ENCODE measurements at regions not wholly inside any gene's neighbourhood (a gene's known extent, or its start where the extent isn't known, plus 50 kb on each side); places are given as distances from the start of the nearest gene placed in this dataset.

DNA sequence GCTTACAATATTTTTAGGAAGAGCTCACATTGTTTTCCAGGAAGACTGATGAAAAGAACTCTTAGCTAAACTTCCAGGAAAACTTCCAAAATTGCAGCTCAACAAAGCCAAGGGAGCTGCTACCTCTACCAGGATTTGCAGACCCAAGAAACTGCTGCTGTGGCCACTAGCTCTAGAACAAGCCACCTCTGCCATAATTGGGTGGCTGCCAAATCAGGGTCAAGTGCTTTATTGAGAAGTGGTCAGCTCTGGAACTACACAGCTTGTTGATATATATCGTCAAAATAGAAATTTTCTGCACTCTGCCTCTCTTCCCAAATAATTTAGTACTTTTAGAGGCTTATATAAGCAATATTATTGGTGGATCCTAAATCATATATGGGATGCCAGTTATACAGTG is 371.8 kb upstream of the CHORDC1 start:
- Histone ChIP-seq H3K27ac (ENCODE audit: insufficient read depth, low read length) (no peak overlapping the region), H2BK15ac (ENCODE audit: low read depth, low read length) (no peak overlapping the region), H3K18ac (ENCODE audit: low read depth, low read length) (no peak overlapping the region), H3K4me1 (ENCODE audit: control insufficient read depth, insufficient read depth, low read length) (no peaks in the 10 kb centered on the region), H4K8ac (ENCODE audit: low read depth in 2 of 2, low read length in 2 of 2) (no peak overlapping the region), H3K36me3 (ENCODE audit: control insufficient read depth, insufficient read depth, low read length) (no peaks in the 10 kb centered on the region), H3K4me2 (ENCODE audit: low read depth, low read length) (no peak overlapping the region), H3K56ac (ENCODE audit: extremely low read depth, insufficient read depth, low read length) (no peak overlapping the region), H2AK5ac (ENCODE audit: low read depth, low read length) (no peak overlapping the region), H2BK20ac (ENCODE audit: low read depth, low read length) (no peak overlapping the region), H2BK5ac (ENCODE audit: low read depth, low read length, poor library complexity, severe bottlenecking) (no peak overlapping the region), H3K27me3 (ENCODE audit: control insufficient read depth, insufficient read depth, low read length) (no peaks in the 10 kb centered on the region), H3K4me3 (ENCODE audit: insufficient read depth, low read depth, low read length) (no peak overlapping the region), H3K23ac (ENCODE audit: low read depth, low read length) (no peak overlapping the region), H3K9ac (ENCODE audit: low read depth, low read length) (no peak overlapping the region), H3K79me1 (ENCODE audit: low read depth in 1 of 2, low read length in 2 of 2) (no peaks in the 10 kb centered on the region), H3K9me3 (ENCODE audit: control insufficient read depth, insufficient read depth, low read length) (peaks cover 2% of the 10 kb centered on the region), H2AK9ac (replicated peaks; ENCODE audit: low read depth, low read length, poor library complexity) (no peak overlapping the region), H4K91ac (ENCODE audit: insufficient read depth, low read depth, low read length) (no peak overlapping the region), H4K5ac (ENCODE audit: low read depth, low read length) (no peak overlapping the region), H3K9me1 (ENCODE audit: insufficient read depth, low read length) (no peaks in the 10 kb centered on the region), H2BK120ac (ENCODE audit: low read depth, low read length) (no peak overlapping the region), H3K14ac (replicated peaks; ENCODE audit: low read depth, low read length) (no peak overlapping the region), H3K4ac (ENCODE audit: low read depth, low read length) (no peak overlapping the region), H4K20me1 (ENCODE audit: insufficient read depth, low read length) (no peaks in the 10 kb centered on the region), H2AFZ (replicated peaks; ENCODE audit: low read length, poor library complexity) (no peak overlapping the region)
- intact Hi-C loops (cut with micrococcal nuclease) (no loop called here), dilution Hi-C loops (cut with HindIII; ENCODE audit: low sequenced_read_pairs, unreplicated experiment) (no loop called here), in situ Hi-C loops (cut with MboI; ENCODE audit: low sequenced_read_pairs) (no loop called here)
- no peak for DNase-seq
- CTCF ChIA-PET = interaction anchor here (0.6 to 1.0 kb wide), 2 partner anchors 29 to 635 kb away, joined by 3 read pairs; no protein-coding TSS in a partner anchor
- no CpG with 5 or more reads among the region's 1 CpG for WGBS, 2 experiments (ENCODE audit: extremely low coverage in 2 of 2, insufficient read length in 1 of 2)
- no TSS peak for BruUV-seq (replicated peaks)
- TF ChIP-seq POLR2A (IDR thresholded peaks at IDR 0.05; ENCODE audit: low read depth, low read length) (no peak), MXI1 (IDR thresholded peaks at IDR 0.05; ENCODE audit: borderline replicate concordance, low read depth, low read length) (no peak), SMC3 (IDR thresholded peaks at IDR 0.05; ENCODE audit: low read depth, low read length) (no peak), RFX5 (IDR thresholded peaks at IDR 0.05; ENCODE audit: low read depth, low read length) (no peak), BHLHE40 (IDR thresholded peaks at IDR 0.05; ENCODE audit: low read depth, low read length) (no peak), FOS (IDR thresholded peaks at IDR 0.05; ENCODE audit: low read depth, low read length) (no peak), RAD21 (IDR thresholded peaks at IDR 0.05; ENCODE audit: low read length) (no peak), CHD1 (IDR thresholded peaks at IDR 0.05; ENCODE audit: low read depth, low read length) (no peak), NFE2L2 (IDR thresholded peaks at IDR 0.05; ENCODE audit: low read depth, low read length) (no peak), MAZ (IDR thresholded peaks at IDR 0.05; ENCODE audit: borderline replicate concordance, low read depth, low read length) (no peak)
- POLR2A ChIA-PET (ENCODE audit: unreplicated experiment) = no interaction called here
- no peak for ATAC-seq (ENCODE audit: low read depth)

Measured in IMR-90 (cell line).